HFFc6 (cell line): ENCODE measurements at regions not wholly inside any gene's neighbourhood (a gene's known extent, or its start where the extent isn't known, plus 50 kb on each side); places are given as distances from the start of the nearest gene placed in this dataset.

Experiments used
- DNase-seq: peaks from one replicate; pipeline ENCODE4 v3.0.0-alpha.2; 2018
- H3K27ac Mint-ChIP-seq: 2 replicates; pipeline ENCODE4 v1.8.0; 2020; ENCODE audit warnings: mild to moderate bottlenecking, mixed read lengths
- H3K27me3 Mint-ChIP-seq: 2 replicates; pipeline ENCODE4 v1.8.0; 2021; ENCODE audit warnings: mild to moderate bottlenecking, moderate library complexity, mixed read lengths; ENCODE audit not compliant: insufficient read depth
- H3K36me3 Mint-ChIP-seq: 2 replicates; pipeline ENCODE4 v1.8.0; 2021; ENCODE audit warnings: low read depth, mixed read lengths
- H3K4me1 Mint-ChIP-seq: 2 replicates; pipeline ENCODE4 v1.8.0; 2020; ENCODE audit warnings: low read depth, mixed read lengths
- H3K4me3 Mint-ChIP-seq: 2 replicates; pipeline ENCODE4 v1.8.0; 2020; ENCODE audit warnings: mild to moderate bottlenecking, moderate library complexity, mixed read lengths
- H3K9me3 Mint-ChIP-seq: 2 replicates; pipeline ENCODE4 v1.8.0; 2020; ENCODE audit warnings: mild to moderate bottlenecking, mixed read lengths
- TF ChIP-seq, protein P1 (sequence below): fragments of 200-600 bp; sonication (generic); IDR thresholded peaks from 2 replicates; pipeline ENCODE4 v1.5.0; 2021; ENCODE audit warnings: antibody characterized with exemption, mild to moderate bottlenecking

DNA sequence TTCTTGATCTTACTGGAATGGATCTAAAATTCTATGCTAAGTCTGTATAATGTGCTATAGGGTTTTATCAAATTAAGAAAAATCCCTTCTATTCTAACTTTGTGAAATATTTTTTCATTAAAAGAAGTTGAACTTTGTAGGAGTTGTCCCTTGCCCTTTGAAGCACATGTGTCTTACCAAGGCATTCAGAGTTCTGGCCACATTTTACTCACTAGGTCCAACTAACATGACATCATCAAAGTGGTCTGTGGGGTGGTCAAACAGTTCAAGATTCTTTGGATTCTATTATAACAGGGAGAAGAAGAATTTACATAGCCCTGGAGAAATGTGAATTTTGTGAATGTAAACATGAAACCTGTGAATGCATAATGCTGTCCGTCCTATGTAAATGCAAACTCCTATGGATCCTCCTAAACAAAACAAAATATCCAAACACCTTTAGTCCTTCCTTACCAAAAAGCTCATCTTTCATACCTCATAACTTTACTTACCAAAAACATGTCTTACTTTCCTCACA, 88.7 kb downstream of the EBNA1BP2 start:
- Mint-ChIP-seq H3K9me3 (no peaks in the 10 kb centered on the region), H3K36me3 (no peaks in the 10 kb centered on the region), H3K27ac (no peak overlapping the region), H3K4me1 (no peaks in the 10 kb centered on the region), H3K4me3 (no peak overlapping the region), H3K27me3 (peaks cover 18% of the 10 kb centered on the region)
- DNase-seq, result no peak
- TF ChIP-seq, protein P1, sequence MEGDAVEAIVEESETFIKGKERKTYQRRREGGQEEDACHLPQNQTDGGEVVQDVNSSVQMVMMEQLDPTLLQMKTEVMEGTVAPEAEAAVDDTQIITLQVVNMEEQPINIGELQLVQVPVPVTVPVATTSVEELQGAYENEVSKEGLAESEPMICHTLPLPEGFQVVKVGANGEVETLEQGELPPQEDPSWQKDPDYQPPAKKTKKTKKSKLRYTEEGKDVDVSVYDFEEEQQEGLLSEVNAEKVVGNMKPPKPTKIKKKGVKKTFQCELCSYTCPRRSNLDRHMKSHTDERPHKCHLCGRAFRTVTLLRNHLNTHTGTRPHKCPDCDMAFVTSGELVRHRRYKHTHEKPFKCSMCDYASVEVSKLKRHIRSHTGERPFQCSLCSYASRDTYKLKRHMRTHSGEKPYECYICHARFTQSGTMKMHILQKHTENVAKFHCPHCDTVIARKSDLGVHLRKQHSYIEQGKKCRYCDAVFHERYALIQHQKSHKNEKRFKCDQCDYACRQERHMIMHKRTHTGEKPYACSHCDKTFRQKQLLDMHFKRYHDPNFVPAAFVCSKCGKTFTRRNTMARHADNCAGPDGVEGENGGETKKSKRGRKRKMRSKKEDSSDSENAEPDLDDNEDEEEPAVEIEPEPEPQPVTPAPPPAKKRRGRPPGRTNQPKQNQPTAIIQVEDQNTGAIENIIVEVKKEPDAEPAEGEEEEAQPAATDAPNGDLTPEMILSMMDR, result no peak

DNA sequence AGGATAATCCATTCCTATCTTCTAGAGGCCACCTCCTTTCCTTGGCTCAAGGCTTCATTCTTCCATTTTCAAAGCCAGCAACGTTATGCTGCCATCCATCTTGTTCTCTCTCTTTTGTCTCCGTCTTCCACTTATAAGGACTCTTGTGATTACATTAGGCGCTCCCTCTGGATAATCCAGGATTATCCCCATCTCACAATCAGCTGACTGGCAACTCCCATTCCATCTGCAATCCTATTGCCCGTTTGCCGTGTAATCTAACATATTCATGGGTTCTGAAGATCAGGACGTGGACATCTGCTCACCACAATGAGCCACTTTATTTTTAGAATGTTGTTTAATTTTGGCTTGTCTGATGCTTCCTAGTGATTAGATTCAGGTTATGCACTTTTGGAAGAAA, 89.3 kb downstream of the EBNA1BP2 start:
- H3K27me3 Mint-ChIP-seq, result peaks cover 12% of the 10 kb centered on the region
- H3K36me3 Mint-ChIP-seq, result no peaks in the 10 kb centered on the region
- H3K9me3 Mint-ChIP-seq, result no peaks in the 10 kb centered on the region
- no peak overlapping the region for H3K27ac Mint-ChIP-seq
- no peaks in the 10 kb centered on the region for H3K4me1 Mint-ChIP-seq
- TF ChIP-seq, protein P1, result no peak
- no peak overlapping the region for H3K4me3 Mint-ChIP-seq
- no peak for DNase-seq

DNA sequence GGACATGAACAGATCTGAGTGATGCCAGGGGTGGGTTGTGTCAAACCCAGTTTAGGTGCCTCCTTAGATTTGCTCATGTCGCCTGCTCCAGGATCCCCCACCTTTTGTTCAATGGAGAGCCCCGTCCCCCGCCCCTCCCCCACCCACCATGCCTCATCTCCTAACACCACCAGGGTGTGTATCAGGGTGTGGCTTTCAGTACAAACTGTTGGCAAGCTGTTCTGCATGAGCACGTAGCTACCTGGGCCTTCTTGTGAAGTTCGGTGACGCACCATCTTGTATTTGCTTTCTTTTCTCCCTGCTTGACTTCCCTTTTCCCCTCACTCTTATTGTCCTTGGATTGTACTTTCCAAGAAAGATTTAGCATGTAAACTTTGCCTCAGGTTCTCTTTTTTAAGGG, 94.8 kb downstream of the EBNA1BP2 start:
- Mint-ChIP-seq H3K27me3 (no peaks in the 10 kb centered on the region; the same call in 1 of the 2 replicates), H3K4me3 (no peak overlapping the region), H3K9me3 (no peaks in the 10 kb centered on the region), H3K36me3 (no peaks in the 10 kb centered on the region), H3K27ac (no peak overlapping the region), H3K4me1 (peaks cover 6% of the 10 kb centered on the region; the same call in 1 of the 2 replicates)
- no peak for DNase-seq
- TF ChIP-seq, protein P1, result no peak

DNA sequence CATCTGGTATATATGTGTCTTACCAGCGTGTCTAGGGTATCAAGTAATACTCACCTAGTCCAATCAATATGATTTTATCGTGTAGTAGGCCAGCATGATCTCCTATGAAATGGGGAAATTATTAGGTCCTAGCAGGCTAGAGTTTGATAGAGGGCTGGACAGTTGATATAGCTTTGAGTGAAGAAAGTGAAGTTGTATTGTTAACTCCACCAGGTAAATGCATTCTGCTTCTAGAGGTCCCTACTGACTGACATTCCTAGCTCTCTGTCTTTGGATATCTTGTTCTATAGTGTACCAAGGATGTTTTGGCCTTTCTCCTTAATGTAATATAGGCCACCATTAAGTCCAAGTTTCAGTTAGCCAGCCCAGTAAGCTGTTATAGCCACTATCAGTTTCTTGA, 97.4 kb downstream of the EBNA1BP2 start:
- no peak for DNase-seq
- no peak overlapping the region for H3K4me3 Mint-ChIP-seq
- no peak overlapping the region for H3K27ac Mint-ChIP-seq
- no peaks in the 10 kb centered on the region for H3K9me3 Mint-ChIP-seq
- TF ChIP-seq, protein P1, result no peak
- peaks cover 1% of the 10 kb centered on the region for H3K27me3 Mint-ChIP-seq
- no peaks in the 10 kb centered on the region for H3K36me3 Mint-ChIP-seq
- H3K4me1 Mint-ChIP-seq, result peaks cover 7% of the 10 kb centered on the region

DNA sequence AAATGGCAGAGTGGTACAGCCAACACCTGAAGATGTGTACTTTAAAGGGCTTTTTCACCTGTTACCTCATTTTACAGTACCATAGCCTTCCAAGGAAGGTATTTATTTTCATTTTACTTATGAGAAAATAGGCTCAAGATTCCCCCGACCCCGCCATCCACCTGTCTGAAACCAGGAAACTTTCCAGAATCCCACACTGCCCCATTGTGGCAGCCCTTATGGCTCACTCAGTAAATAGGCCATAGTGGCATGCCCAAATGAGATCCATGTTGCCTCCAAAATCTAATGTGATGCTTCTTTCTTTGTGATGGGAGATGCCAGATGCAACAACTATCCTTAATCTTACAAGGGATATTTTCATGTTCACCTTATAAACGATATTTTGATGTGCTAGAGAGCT, 97.8 kb downstream of the EBNA1BP2 start:
- no peak overlapping the region for H3K27ac Mint-ChIP-seq
- H3K4me1 Mint-ChIP-seq, result peaks cover 11% of the 10 kb centered on the region
- peaks cover 1% of the 10 kb centered on the region for H3K27me3 Mint-ChIP-seq
- no peaks in the 10 kb centered on the region for H3K9me3 Mint-ChIP-seq
- no peaks in the 10 kb centered on the region for H3K36me3 Mint-ChIP-seq
- no peak for DNase-seq
- H3K4me3 Mint-ChIP-seq, result no peak overlapping the region
- TF ChIP-seq, protein P1, result no peak
